H1 (cell line): ENCODE measurements at regions not wholly inside any gene's neighbourhood (a gene's known extent, or its start where the extent isn't known, plus 50 kb on each side); places are given as distances from the start of the nearest gene placed in this dataset.

Experiments used
- CBX5 ChIP-seq: fragments of 300-800, 300-1000 bp; sonication (generic); IDR thresholded peaks from 2 replicates; pipeline ENCODE4 v1.7.1; 2016; ENCODE audit warnings: antibody characterized with exemption, low read length, low read depth
- CHD7 ChIP-seq: fragments of 300-600 bp; sonication (generic); IDR thresholded peaks from 2 replicates; pipeline ENCODE4 v1.7.1; 2012; ENCODE audit warnings: low read length, moderate library complexity, mild to moderate bottlenecking, inconsistent platforms; ENCODE audit not compliant: insufficient replicate concordance
- CREB1 ChIP-seq: IDR thresholded peaks from 2 replicates; pipeline ENCODE4 v1.6.1; 2012; ENCODE audit warnings: inconsistent platforms
- CTBP2 ChIP-seq: IDR thresholded peaks from 2 replicates; pipeline ENCODE4 v1.7.0; 2011; ENCODE audit warnings: borderline replicate concordance, mild to moderate bottlenecking, moderate library complexity, mixed read lengths, low read length; ENCODE audit not compliant: insufficient read depth, insufficient read length
- EP300 ChIP-seq, 2 experiments: IDR thresholded peaks; 1 replicate in 1 of 2; 2 replicates in 1 of 2; pipeline ENCODE4 v1.6.1; 2011 to 2012; ENCODE audit warnings: low read depth in 2 of 2, low read length in 2 of 2, mild to moderate bottlenecking in 2 of 2, borderline replicate concordance in 1 of 2, inconsistent platforms in 1 of 2, moderate library complexity in 1 of 2
- HDAC6 ChIP-seq: IDR thresholded peaks from one replicate; pipeline ENCODE4 v1.7.1; 2012; ENCODE audit warnings: low read depth, mild to moderate bottlenecking, inconsistent platforms, low read length, moderate library complexity
- KDM1A ChIP-seq: fragments of 200-600, 300-600 bp; sonication (generic); IDR thresholded peaks from 2 replicates; pipeline ENCODE4 v1.7.1; 2016; ENCODE audit warnings: mild to moderate bottlenecking, low read length, borderline replicate concordance
- MAX ChIP-seq: IDR thresholded peaks from 2 replicates; pipeline ENCODE4 v1.6.1; 2012; ENCODE audit warnings: inconsistent platforms
- NANOG ChIP-seq: IDR thresholded peaks from 2 replicates; pipeline ENCODE4 v1.6.1; 2011; ENCODE audit warnings: low read length, low read depth, mild to moderate bottlenecking, inconsistent platforms; ENCODE audit not compliant: insufficient read depth, poor library complexity, severe bottlenecking
- POU5F1 ChIP-seq: IDR thresholded peaks from 2 replicates; pipeline ENCODE4 v1.6.1; 2011; ENCODE audit warnings: low read depth, mild to moderate bottlenecking, low read length, moderate library complexity
- RFX5 ChIP-seq: IDR thresholded peaks from 2 replicates; pipeline ENCODE4 v1.6.1; 2011; ENCODE audit warnings: low read depth, low read length, improper control_type of control experiment, borderline replicate concordance
- TAF1 ChIP-seq: IDR thresholded peaks from 2 replicates; pipeline ENCODE4 v1.6.1; 2011; ENCODE audit warnings: mild to moderate bottlenecking, low read depth, low read length

- TF ChIP-seq CHD7 (no peak), RFX5 (no peak), MAX (no peak), CBX5 (no peak), EP300 (IDR thresholded peaks at IDR 0.05; ENCODE audit: borderline replicate concordance in 1 of 2, low read depth in 2 of 2, low read length in 2 of 2) (no peak), NANOG (no peak), POU5F1 (no peak), CREB1 (no peak), KDM1A (no peak), CTBP2 (no peak), HDAC6 (no peak), TAF1 (no peak)
Measured at GRCh38 chr11:106413222-106413621, 335.8 kb downstream of the AASDHPPT start (continued).
